ENCODE measurements at regions not wholly inside any gene's neighbourhood (a gene's known extent, or its start where the extent isn't known, plus 50 kb on each side); places are given as distances from the start of the nearest gene placed in this dataset.

DNA sequence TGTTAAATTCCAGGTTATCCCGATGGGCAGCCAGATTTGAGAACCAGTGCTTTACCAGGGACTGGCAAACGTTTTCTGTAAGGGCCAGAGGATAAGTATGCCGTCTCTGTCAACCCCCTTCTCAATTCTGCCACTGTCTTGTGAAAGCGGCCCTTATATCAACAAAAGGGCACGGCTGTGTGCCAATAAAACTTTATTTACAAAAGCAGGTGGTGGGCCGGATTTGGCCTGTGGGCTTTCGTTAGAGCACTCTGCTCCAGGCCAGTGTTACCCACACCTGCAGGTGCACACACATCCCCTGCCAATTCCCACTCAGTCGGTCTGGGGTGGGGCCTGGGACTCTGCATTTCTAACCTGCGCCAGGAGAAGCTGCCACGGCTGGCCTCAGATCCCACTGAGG, 111.2 kb downstream of the RFLNA start:
- TF ChIP-seq EZH2phosphoT487 (IDR thresholded peaks at IDR 0.05; ENCODE audit: low read depth), result no peak
- TF ChIP-seq, protein P1, sequence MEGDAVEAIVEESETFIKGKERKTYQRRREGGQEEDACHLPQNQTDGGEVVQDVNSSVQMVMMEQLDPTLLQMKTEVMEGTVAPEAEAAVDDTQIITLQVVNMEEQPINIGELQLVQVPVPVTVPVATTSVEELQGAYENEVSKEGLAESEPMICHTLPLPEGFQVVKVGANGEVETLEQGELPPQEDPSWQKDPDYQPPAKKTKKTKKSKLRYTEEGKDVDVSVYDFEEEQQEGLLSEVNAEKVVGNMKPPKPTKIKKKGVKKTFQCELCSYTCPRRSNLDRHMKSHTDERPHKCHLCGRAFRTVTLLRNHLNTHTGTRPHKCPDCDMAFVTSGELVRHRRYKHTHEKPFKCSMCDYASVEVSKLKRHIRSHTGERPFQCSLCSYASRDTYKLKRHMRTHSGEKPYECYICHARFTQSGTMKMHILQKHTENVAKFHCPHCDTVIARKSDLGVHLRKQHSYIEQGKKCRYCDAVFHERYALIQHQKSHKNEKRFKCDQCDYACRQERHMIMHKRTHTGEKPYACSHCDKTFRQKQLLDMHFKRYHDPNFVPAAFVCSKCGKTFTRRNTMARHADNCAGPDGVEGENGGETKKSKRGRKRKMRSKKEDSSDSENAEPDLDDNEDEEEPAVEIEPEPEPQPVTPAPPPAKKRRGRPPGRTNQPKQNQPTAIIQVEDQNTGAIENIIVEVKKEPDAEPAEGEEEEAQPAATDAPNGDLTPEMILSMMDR (IDR thresholded peaks at IDR 0.05; ENCODE audit: low read depth, low read length), result no peak
- Histone ChIP-seq H3K79me2 (ENCODE audit: low read length) (no peaks in the 10 kb centered on the region), H3K4me3 (ENCODE audit: low read length) (no peak overlapping the region), H2AFZ (ENCODE audit: low read depth, low read length) (no peak overlapping the region), H3K27ac (ENCODE audit: low read length) (no peak overlapping the region), H3K9me3 (ENCODE audit: insufficient read depth, low read length) (no peaks in the 10 kb centered on the region), H3K27me3 (ENCODE audit: low read depth, low read length) (no peaks in the 10 kb centered on the region), H3K4me2 (ENCODE audit: low read length) (no peak overlapping the region), H3K9ac (ENCODE audit: low read length) (no peak overlapping the region), H3K4me1 (ENCODE audit: low read length) (no peaks in the 10 kb centered on the region), H3K36me3 (replicated peaks; ENCODE audit: low read depth, low read length) (peaks cover 11% of the 10 kb centered on the region), H4K20me1 (ENCODE audit: insufficient read depth, low read length) (peaks cover 45% of the 10 kb centered on the region)

DNA sequence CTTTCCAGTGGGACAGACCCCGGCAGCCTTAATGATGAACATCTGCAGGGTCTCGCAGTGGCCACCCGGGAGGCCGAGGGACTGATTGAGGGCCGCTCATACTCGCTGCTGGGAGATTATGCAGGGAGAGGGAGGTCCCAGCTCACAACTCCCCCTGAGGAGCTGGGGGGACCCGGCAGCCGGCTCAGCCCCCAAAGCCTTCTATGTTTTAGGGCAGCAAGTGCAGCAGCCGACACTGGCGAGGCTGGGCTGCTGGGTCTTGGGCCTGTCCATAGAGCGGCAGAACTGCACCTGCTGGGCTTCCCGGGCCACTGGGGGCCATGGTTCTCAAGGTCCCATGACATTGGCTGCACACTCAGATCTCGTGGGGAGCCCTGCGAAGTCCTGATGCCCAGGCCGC, 110.7 kb downstream of the RFLNA start:
- Histone ChIP-seq H3K27me3 (ENCODE audit: low read depth, low read length) (no peaks in the 10 kb centered on the region), H4K20me1 (ENCODE audit: insufficient read depth, low read length) (peaks cover 43% of the 10 kb centered on the region), H2AFZ (ENCODE audit: low read depth, low read length) (no peak overlapping the region), H3K4me2 (ENCODE audit: low read length) (no peak overlapping the region), H3K9me3 (ENCODE audit: insufficient read depth, low read length) (no peaks in the 10 kb centered on the region), H3K4me3 (ENCODE audit: low read length) (no peak overlapping the region), H3K36me3 (replicated peaks; ENCODE audit: low read depth, low read length) (peaks cover 13% of the 10 kb centered on the region), H3K79me2 (ENCODE audit: low read length) (no peaks in the 10 kb centered on the region), H3K27ac (ENCODE audit: low read length) (no peak overlapping the region), H3K9ac (ENCODE audit: low read length) (no peak overlapping the region), H3K4me1 (ENCODE audit: low read length) (no peaks in the 10 kb centered on the region)
- no peak for TF ChIP-seq EZH2phosphoT487 (IDR thresholded peaks at IDR 0.05; ENCODE audit: low read depth)
- TF ChIP-seq, protein P1 (IDR thresholded peaks at IDR 0.05; ENCODE audit: low read depth, low read length), result no peak

DNA sequence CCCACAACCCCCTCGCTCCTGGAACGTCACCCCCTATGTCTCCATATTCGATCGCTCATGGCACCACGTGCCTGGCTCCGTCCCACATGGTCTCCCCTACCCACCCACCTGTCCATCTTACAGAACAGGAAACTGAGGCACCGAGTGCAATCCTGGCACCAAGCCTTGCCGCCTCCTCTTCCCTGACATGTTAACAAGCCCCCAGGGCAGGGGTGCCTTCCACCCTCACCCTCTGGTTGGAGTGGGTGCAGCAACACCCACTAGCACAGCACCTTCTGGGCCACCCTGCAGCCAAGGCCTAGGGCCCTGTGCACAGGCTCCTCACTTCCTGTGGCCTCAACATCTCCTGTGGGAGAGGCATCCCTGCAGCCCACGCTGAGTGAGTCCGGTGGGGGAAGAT, 110.3 kb downstream of the RFLNA start:
- Histone ChIP-seq H2AFZ (ENCODE audit: low read depth, low read length) (no peak overlapping the region), H3K9ac (ENCODE audit: low read length) (no peak overlapping the region), H3K9me3 (ENCODE audit: insufficient read depth, low read length) (no peaks in the 10 kb centered on the region), H3K4me3 (ENCODE audit: low read length) (no peak overlapping the region), H3K27me3 (ENCODE audit: low read depth, low read length) (no peaks in the 10 kb centered on the region), H3K36me3 (replicated peaks; ENCODE audit: low read depth, low read length) (peaks cover 18% of the 10 kb centered on the region), H3K79me2 (ENCODE audit: low read length) (no peaks in the 10 kb centered on the region), H4K20me1 (ENCODE audit: insufficient read depth, low read length) (peaks cover 45% of the 10 kb centered on the region), H3K27ac (ENCODE audit: low read length) (no peak overlapping the region), H3K4me1 (ENCODE audit: low read length) (no peaks in the 10 kb centered on the region), H3K4me2 (ENCODE audit: low read length) (no peak overlapping the region)
- TF ChIP-seq, protein P1 (IDR thresholded peaks at IDR 0.05; ENCODE audit: low read depth, low read length), result no peak
- TF ChIP-seq EZH2phosphoT487 (IDR thresholded peaks at IDR 0.05; ENCODE audit: low read depth), result no peak

DNA sequence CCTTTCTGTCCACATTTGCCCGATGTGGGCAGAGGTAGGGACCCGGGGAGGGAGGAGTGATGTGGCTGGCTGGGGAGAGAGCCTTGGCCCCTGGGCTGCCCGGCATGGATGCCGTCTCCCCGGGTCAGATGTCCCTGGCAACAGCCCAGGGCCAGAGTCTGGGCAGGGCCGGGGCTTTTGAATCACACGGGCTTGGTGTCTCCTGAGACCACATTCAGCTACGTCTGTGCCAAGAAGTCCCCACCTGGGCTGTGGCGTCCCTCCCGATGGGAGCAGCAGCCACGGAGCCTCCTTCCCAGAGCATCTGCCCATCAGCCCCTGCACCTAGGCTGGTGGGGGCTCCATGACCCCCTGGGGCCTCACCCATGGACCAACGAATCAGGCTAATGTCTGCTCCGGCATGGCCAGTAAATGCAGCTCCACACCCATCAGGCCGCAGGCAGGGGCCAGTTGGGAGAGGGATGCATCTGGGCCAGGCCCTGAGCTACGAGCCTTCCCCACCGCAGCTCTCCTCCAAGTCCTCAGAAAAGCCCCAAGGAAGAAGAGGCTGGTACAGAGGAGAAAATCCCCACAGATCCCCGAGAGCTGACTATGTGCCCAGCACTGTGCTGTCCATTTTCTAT, 109.4 kb downstream of the RFLNA start:
- Histone ChIP-seq H3K4me1 (ENCODE audit: low read length) (no peaks in the 10 kb centered on the region), H4K20me1 (ENCODE audit: insufficient read depth, low read length) (peaks cover 51% of the 10 kb centered on the region), H3K4me3 (ENCODE audit: low read length) (no peak overlapping the region), H3K9me3 (ENCODE audit: insufficient read depth, low read length) (no peaks in the 10 kb centered on the region), H3K9ac (ENCODE audit: low read length) (no peak overlapping the region), H3K36me3 (replicated peaks; ENCODE audit: low read depth, low read length) (peaks cover 20% of the 10 kb centered on the region), H2AFZ (ENCODE audit: low read depth, low read length) (no peak overlapping the region), H3K27me3 (ENCODE audit: low read depth, low read length) (no peaks in the 10 kb centered on the region), H3K27ac (ENCODE audit: low read length) (no peak overlapping the region), H3K4me2 (ENCODE audit: low read length) (no peak overlapping the region), H3K79me2 (ENCODE audit: low read length) (no peaks in the 10 kb centered on the region)
- TF ChIP-seq, protein P1 (IDR thresholded peaks at IDR 0.05; ENCODE audit: low read depth, low read length), result no peak
- TF ChIP-seq EZH2phosphoT487 (IDR thresholded peaks at IDR 0.05; ENCODE audit: low read depth), result no peak

Measured in OCI-LY3 (cell line).